ENCODE measurements at regions not wholly inside any gene's neighbourhood (a gene's known extent, or its start where the extent isn't known, plus 50 kb on each side); places are given as distances from the start of the nearest gene placed in this dataset.

DNA sequence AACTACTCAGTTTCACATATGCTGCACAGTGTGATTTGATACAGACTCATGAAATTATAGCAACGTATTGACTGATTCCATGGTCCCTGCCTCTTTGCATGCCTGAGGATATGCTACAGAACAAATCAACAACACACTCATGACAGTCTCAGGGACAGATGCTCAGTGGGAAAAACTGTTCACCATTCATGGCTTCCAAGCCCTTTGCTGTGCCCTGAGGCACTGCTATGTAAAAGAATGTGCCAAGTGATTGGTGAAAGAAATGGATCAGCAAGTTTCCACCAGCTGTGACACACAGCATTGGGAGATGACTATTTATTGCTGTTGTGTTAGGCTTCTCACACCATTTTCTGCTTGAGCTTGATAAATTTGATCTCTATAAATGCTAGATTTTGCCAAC is 825.6 kb upstream of the INTU start:
- DNase-seq: peak; percentile 48

DNA sequence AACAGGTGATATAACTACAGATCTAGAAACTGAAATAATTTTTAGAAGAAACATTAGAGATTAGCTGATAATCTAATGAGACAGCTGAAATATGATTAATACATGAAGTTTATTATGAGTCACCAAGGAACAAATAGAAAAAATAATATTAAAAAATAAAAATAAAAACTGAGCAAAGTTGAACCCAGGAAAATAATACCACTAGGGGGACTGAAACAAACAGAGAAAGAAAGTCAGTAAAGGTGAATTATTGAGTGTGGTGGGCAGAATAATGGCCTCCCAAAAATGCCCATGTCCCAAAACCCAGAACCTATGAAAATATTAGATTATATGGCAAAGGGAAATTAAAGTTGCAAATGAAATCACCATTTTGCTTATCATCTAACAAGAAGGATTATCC is 820.7 kb upstream of the INTU start:
- DNase-seq: no peak

DNA sequence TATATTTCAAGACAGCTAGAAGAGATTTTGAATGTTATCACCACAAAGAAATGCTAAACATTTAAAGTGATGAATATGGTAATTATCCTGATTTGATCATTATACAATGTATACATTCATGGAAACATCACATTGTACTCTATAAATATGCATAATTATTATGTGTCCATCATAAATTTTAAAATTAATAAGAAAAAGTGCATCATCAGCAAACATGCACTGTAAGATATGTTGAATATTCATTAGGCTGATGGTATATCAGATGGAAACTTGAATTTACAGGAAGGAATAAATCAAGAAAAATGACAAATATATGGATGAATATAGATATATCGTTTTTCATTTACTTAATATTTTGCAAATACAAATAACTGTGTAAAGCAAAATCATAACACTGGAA is 812.1 kb upstream of the INTU start:
- DNase-seq: peak; percentile 20

DNA sequence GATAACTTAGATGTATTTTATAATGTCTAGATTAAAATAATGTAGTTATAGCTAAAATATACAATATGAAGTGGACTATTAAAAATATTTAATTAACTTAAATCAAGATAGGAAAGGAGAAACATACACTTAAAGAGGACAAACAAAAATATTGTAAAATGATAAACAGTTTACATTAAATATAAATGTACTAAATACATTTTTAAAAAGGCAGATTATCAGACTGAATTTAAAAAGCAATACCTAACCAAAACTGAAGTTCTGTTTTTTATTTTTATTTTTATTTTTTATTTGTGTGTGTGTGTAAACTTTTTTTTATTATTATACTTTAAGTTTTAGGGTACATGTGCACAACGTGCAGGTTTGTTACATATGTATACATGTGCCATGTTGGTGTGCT is 811.6 kb upstream of the INTU start:
- no peak for DNase-seq

- DNase-seq: no peak
Observed at GRCh38 chr4:126825083-126825482, 807.7 kb upstream of the INTU start.

DNA sequence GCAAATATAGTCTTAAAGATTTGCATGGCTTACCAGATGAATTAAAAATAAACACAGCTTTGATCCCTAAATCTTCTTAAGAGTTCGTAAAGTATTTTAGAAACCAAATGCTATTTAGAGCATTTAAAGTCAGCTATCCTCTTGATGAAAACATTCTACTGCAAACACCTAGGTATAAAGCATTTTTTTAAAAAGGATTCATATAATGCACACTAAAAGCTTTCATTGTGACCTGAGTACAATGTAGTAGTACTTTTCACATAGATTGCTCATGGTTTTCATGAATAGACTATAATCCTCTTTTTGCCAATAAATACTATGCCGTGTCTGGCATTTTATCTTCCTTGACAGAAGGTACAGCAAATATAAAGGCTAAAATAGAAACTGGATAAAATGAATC is 805.1 kb upstream of the INTU start:
- DNase-seq: no peak

DNA sequence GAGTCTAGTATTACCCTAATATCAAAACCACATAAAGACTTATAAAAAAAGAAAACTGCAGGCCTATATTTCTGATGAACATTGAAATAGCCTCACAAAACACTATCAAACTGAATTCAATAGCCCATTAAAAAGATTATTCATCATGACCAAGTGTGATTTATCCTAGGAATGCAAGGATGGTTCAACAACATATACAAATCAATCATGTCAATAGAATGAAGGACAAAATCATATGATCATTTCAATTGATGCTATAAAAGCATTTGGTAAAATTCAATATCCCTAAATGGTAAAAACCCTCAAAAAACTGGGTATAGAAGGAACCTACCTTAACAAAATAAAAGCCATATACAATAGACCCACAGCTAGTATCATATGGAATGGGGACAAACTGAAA is 797.9 kb upstream of the INTU start:
- no peak for DNase-seq

DNA sequence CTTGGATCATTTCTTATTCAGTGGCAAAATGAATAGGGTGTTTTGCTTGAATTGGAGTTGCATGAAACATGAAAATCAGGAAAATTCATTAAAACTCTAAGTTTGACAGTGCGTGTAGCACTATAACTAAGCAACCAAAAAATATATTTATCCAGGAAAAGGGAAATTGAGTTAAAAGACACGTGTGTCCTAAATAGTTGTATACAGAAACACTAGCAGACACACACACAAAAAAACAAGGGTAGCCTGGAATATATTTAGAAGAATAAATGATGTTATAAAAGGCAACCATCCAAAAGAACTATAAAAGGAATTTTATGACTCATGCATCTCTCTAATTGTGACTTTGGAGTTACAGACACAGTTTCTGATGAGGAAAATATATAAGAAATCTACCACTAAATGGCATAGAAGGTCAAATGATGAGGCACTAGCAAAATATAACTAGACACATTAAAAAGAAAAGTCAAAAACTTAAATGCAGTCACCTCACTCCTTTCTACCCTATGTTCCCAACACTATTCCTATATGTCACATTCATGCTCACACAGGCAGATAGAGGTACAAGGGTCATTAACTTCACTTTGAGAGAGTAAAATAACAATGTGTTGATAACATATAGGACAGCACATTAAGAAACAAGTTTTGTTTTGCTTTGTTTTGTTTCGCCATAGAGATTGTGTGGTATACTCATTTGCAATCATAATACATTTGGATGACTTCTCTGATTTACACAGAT is 793.6 kb upstream of the INTU start:
- DNase-seq: peak; percentile 78

DNA sequence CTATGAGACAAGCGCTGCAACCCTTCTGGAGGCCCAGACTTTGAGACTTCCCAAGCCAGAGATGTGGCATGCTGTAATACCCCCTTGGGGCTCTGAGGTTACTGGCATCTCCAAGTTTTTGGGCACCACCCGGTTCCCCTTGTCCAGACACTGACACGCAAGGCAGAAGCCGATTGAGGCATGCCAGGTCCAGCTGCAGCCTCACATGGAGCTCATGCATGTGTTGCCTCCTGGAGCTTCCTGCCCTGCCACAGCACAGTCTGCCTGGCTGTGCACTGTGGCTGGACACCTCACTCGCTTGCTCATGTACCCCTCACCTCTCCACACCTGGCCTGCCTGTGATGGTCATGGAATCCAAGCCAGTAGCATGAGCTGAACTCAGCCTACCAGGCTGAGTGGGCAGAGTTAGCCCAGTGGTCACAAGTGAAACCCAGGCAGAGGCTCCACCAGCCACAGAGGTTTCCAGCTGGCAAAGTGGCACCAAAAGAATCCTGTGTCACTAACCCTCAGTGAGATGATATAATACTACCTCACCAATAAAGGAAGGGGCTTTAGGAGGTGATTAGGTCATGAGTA is 789.2 kb upstream of the INTU start:
- no peak for DNase-seq

- DNase-seq: peak; percentile 100
Observed at GRCh38 chr4:126850286-126850685, 782.5 kb upstream of the INTU start.

- DNase-seq: peak; percentile 83
Observed at GRCh38 chr4:126851391-126851790, 781.4 kb upstream of the INTU start.

- no peak for DNase-seq
Observed at GRCh38 chr4:126853715-126854114, 779.0 kb upstream of the INTU start.

DNA sequence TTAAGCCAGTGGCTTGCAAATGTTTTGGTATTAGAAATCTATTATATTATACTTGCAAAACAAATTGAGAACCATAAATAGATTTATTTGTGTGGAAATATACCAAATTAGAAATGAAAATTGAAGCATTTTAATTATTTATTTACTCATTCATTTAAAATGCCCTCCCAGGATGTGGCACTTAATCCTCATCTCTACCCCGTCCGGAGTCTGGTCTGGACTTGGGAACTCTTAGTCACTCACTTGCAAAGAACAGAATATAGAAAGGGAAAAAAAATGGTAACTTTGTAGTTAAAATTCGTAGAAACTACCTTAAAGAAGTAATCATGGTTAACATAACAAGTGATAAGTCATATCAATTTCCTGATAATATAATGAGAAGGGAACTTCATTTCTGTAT is 775.9 kb upstream of the INTU start:
- DNase-seq: no peak

GRCh38 chr4:126859314-126859713 is 773.4 kb upstream of the INTU start:
- DNase-seq: no peak

DNA sequence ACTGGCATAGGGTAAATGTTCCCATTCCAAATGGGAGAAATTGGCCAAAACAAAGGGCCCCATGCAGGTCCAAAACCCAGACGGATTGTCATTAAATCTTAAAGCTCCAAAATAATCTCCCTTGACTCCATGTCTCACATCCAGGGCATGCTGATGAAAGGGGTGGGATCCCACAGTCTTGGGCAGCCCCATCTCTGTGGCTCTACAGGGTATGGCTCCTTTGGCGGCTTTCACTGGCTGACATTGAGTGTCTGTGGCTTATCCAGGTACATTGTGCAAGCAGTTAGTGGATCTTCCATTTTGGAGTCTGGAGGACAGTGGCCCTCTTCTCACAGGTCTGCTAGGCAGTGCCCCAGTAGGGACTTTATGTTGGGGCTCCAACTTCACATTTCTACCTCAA is 772.9 kb upstream of the INTU start:
- DNase-seq: no peak

DNA sequence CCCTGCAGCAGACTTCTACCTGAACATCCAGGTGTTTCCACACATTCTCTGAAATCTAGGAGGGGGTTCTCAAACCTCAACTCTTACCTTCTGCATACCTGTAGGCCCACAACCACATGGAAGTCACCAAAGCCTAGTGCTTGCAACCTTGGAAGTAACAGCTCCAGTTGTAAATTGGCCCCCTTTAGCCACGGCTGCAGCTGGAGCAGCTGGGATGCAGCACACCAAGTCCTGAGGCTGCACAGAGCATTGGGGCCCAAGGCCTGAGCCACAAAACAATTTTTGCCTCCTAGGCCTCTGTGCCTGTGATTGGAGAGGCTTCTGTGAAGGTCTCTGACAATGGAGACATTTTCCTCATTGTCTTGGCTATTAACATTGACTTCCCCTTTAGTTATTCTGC is 772.4 kb upstream of the INTU start:
- no peak for DNase-seq

DNA sequence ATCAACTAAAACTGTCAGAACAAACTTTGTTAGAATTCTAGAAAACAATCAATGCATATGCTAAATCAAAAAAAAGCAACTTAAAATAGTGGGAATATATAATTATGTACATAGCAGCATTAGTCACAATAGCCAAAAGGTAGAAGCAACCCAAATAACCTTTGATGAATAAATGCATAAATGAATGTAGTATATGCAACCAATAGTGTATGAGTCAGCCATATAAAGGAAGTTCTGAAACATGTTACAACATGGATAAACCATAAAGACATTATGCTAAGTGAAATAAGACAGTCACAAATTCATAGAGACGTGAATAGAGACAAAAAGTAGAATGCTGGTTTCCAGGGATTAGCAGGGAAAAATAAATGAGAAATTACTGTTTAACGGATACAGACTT is 762.8 kb upstream of the INTU start:
- no peak for DNase-seq

DNA sequence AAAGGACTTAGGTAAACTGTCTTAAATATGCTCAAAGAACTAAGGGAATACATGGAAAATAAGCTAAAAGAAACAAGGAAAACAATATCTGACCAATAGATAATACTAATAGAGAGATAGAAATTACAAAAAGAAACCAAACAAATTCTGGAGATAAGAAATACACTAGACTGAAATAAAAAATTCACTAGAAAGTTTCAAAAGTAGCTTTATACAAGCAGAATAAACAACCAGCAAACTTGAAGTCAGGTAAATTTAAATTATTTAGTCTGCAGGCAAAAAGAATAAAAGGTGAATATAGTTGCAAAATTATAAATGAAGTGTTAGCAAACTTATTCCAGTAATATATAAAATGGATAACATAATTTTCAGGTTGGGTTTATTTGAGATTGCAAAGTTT is 760.9 kb upstream of the INTU start:
- DNase-seq: no peak

- no peak for DNase-seq
Observed at GRCh38 chr4:126874533-126874932, 758.2 kb upstream of the INTU start.

GRCh38 chr4:126888968-126889367 is 743.8 kb upstream of the INTU start:
- DNase-seq: peak; percentile 82

DNA sequence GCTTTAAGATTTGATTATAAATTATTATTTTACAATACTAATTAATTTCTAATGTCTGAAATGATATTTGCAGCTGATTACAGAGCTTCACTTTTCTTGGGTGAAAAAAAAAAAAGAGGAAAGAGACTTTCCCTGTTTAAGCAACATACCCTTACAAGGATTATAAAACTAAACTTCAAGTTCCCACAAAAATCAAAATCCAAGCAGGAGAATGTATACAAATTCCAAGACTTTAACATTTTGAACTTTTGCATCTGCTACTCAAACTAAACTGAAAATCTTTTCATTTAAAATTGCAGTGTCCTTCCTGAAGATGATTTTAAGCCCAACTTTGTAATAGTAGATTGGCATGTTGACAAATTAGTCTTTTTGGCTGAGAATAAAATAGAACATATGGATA is 742.4 kb upstream of the INTU start:
- DNase-seq: no peak

GRCh38 chr4:126890994-126891393 is 741.8 kb upstream of the INTU start:
- peak; percentile 64 for DNase-seq

DNA sequence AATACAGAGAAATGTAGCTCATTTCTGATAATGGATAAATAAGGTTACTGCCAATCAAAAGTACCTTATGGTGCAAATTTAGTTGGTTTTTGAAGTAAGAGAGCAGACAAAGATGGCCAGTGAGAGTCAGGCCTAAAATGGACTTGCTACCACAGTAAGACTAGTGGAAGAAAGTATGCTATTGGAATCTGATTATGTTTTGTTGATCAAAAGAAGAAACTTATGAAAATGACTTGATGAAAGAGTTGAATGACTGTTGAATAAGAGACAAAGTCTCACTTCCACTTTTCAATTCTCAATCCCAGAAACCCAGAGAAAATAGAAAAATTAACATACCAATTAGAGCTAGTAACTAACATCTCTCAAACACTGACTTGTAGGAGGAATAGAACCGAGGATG is 737.8 kb upstream of the INTU start:
- DNase-seq: no peak

- no peak for DNase-seq
Observed at GRCh38 chr4:126895988-126896570, 736.7 kb upstream of the INTU start.

DNA sequence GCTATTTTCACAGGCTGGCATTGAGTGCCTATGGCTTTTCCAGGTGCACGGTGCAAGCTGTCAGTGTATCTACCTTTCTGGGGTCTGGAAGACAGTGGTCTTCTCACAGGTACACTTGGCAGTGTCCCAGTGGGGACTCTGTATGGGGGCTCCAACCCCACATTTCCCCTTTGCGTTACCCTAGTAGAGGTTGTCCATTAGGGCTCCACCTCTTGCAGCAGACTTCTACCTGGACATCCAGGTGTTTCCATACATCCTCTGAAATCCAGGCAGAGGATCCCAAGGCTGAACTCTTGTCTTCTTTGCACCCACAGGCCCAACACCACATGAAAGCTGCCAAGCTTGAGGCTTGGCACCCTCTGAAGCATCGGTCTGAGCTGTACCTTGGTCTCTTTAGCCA is 735.7 kb upstream of the INTU start:
- no peak for DNase-seq

Measured in fibroblast of skin of right biceps (primary cell).